ENCODE measurements at regions not wholly inside any gene's neighbourhood (a gene's known extent, or its start where the extent isn't known, plus 50 kb on each side); places are given as distances from the start of the nearest gene placed in this dataset.

- no peak for DNase-seq (ENCODE audit: low spot score)
Observed at GRCh38 chr11:128085276-128085675, 502.1 kb downstream of the ETS1 start.

DNA sequence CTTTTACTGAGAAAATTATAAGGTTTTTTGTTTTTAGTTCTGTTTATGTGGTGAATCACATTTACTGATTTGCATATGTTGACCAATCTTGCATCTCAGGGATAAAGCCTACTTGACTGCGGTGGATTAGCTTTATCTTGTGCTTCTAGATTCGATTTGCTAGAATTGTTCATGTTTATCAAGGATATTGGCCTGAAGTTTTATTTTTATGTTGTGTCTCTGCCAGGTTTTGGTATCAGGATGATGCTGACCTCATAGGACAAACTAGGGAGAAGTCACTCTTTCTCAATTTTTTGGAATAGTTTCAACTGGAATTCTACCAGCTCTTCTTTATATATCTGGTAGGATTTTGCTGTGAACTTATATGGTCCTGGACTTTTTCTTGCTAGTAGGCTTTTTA, 504.8 kb downstream of the ETS1 start:
- no peak for DNase-seq (ENCODE audit: low spot score)

DNA sequence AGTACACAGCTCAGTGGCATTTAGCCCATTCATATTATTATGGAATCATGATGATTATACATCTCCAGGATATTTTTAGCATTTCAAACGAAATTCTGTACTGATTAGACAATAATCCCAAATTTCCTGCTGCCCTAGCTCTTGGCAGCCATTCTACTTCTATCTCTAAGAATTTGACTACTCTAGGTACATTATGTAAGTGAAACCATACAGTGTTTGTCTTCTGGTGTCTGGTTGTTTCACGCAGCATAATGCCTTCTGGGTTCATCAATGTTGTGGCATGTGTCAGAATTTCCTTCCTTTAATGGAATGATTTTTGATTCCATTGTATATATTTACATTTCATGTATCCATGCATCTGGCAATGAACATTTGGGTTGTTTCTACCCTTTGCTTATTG, 517.7 kb downstream of the ETS1 start:
- DNase-seq (ENCODE audit: low spot score): no peak

GRCh38 chr11:128067780-128068179, 519.6 kb downstream of the ETS1 start:
- no peak for DNase-seq (ENCODE audit: low spot score)

- DNase-seq (ENCODE audit: low spot score): no peak
Observed at GRCh38 chr11:128066399-128066798, 521.0 kb downstream of the ETS1 start.

DNA sequence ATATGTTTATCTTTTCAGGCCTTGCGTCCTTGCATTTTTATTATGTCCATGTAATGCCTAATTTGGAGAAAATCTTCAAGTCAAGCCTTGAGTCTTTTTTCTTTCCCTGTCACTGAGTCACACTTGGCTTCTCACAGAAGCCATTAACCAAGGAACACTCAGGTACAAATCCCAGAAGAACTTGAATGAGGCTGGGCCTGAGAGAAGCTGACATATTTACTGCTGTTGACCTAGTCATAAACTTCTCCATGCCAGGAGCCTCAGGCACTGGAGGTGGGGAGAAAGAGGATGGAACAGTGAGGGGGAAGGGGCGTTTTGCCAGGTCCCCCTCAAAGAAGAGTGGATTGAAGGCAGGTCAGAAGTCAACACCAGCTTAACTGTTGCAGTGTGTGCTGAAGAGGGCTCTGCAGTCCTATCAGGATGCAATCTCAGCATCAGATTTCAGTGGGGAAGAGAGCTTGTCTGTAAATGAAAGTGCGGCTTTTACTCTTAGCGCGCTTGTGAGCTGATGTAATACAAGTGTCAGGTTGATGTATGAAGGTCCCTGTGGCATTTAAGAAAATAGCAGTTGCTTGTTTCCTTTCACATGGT, 526.0 kb downstream of the ETS1 start:
- DNase-seq (ENCODE audit: low spot score): no peak

DNA sequence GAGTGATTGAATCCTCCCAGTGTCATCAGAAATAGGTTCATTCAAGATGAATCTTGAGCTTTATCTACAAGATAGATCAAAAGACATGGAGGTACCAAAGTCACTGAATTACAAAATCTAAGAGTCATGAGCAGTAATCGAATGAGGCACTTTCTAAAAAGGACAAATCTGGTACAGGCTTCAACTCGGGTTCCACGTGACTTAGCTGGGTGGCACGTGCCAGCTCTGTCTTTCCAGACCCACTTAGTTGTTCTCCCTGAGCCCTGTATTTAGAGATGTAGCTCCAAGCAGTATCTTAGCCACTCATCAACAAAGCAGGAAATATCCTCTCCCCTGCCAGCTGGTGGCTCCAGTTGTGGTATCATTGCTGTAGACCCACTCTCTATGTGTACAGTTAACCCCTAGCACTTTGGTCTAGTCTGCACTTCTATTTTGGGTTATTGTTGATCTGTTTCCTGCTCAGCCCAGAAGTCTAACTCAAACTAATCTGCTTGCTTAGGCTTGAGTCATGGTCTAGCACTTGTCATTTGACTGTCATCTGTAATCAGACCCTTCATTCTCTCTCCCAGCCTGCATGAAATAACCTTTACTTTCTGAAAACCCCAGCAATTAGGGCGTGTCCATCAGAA, 528.7 kb downstream of the ETS1 start:
- no peak for DNase-seq (ENCODE audit: low spot score)

- no peak for DNase-seq (ENCODE audit: low spot score)
Observed at GRCh38 chr11:128057786-128058395, 529.5 kb downstream of the ETS1 start.

DNA sequence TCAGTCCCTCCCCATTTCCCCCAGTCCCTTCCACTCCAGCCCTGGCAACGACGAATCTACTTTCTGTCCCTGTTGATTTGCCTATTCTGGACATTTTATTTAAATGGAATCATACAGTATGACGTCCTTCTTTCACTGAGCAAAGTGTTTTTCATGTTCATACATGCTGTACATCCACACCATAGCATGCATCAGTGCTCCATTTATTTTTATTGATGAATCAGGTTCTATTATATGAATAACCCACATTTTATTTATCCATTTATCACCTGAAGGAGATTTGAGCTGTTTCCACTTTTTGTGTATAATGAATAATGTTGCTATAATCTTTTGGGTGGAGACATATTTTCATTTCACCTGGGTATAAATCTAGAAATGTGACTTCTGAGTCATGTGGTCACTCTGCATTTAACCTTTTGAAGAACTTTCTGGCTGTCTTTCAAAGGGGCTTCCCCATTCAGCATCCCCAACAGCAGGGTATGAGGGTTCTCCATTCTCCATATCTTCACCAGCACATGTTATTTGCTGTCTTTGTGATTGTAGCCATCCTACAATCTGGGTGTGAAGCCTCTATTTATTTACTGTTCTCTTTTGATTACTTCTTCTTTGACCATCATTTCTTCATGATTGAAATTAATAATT, 531.7 kb downstream of the ETS1 start:
- DNase-seq (ENCODE audit: low spot score): no peak

DNA sequence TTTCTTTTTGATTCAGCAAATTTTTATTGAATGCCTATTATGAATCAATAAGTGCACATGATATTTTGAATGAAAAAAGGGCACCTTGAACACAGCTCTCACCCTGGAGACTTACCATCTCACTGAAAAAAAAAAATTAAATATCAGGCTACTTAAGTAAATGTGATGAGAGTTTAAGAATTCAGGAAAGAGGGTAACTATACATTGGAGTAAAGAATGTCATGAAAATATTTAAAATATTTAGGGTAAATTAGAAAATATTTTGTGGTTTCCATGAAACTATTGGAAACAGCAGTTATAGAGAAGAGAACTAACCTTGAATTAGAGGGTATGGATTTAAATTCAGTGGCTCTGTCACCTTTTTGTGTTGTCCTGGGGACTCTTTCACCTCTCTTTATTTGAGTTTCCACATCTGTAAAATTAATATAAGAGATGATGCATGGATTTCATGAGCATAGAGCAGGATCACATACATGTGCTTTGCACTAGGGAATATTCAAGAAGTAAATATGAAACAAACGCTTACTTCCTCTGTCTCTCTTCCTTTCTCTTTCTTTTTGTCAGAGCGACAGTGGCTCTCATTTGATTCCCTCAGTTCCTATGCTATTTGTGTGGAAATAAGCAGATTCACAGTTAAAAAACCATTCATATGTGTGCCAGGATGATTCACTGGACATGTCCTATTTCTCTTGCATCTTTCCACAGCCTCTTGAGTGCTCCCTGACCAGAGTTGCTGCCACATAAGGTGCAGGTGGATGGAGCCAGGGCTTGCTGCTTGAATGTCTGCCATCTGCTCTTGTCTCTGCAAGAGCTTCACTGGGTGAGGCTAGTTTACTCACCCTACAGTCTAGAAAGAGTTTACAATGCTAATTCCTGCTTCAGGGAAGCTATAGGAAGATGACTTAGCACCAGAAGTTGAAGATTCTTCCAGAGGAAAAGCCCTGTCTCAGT, 533.1 kb downstream of the ETS1 start:
- no peak for DNase-seq (ENCODE audit: low spot score)

GRCh38 chr11:128052912-128053641, 534.3 kb downstream of the ETS1 start:
- DNase-seq (ENCODE audit: low spot score): no peak

DNA sequence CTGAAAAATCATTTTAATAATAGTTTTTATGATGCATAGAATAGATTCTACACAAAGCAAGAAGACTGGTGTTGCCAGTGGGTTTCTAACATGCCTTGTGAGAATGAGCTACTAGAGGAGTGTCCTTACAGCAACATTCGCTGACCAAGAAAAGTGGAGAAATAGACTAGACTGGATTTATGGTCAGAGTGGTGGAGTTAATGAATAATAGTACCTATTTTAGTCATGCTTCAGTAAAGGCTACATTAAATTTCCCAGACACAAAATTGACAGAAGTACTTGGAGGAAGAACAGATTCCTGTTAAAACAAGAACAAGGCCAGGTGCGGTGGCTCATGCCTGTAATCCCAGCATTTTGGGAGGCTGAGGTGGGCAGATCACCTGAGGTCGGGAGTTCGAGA, 539.2 kb downstream of the ETS1 start:
- no peak for DNase-seq (ENCODE audit: low spot score)

GRCh38 chr11:128047026-128047425, 540.3 kb downstream of the ETS1 start:
- DNase-seq (ENCODE audit: low spot score): no peak

DNA sequence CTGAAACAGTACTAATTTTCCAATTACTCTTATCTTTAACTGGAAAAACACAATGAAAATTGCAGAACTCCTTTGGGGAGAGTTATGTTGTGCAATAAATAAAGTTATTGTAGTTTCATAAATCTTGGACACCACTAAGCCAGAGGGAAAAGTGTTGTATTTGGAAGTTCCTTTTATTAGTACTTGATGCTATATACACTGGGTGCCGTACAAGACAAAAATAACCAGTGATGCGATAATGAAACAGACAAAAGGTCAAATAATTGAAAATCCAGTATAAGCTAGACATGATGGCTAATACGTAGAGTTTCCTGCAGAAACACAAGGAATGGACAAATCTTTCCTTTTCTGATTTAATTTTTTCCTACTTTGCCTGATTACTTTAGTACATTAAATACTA, 541.1 kb downstream of the ETS1 start:
- no peak for DNase-seq (ENCODE audit: low spot score)

GRCh38 chr11:128045094-128045725, 542.1 kb downstream of the ETS1 start:
- no peak for DNase-seq (ENCODE audit: low spot score)

DNA sequence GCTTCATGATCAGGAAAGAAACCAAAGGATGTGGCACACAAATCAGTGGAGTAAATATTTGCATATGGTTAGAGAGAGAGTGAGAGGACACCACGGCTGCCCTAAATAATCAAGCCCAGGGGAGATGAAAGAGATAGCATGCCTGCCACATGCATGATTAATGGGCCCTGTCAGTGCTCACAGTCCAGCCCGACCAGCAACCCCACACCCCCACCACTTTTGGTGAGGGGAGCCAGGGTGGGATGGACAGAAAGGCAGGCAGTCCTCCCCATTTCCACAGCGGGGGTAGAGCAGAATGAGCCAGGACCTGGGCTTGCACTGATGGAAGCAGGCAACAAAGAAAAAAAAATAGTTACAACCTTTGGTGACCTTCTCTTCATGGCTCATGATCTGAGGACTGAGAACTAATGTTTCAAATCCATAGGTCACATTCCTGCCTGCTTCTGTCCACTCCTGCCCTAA, 545.0 kb downstream of the ETS1 start:
- DNase-seq (ENCODE audit: low spot score): no peak

DNA sequence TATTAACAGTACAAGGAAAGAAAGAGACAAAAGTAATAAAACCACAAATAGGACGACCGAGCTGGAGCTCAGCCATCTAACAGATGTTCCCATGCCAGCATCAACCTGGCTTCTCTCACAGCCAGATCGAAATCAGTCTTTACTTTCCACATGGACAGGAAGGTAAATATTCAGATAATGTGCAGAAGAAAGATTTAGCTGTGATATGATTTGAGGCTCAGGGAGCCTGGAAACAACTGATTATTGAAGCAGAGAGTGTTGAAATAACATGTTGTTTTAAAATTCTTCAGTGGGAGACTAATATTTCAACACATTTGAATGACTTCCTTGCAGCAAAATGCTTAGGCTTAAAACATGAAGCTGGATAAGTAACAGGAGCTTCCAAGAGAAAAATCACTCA, 546.8 kb downstream of the ETS1 start:
- DNase-seq (ENCODE audit: low spot score): no peak

DNA sequence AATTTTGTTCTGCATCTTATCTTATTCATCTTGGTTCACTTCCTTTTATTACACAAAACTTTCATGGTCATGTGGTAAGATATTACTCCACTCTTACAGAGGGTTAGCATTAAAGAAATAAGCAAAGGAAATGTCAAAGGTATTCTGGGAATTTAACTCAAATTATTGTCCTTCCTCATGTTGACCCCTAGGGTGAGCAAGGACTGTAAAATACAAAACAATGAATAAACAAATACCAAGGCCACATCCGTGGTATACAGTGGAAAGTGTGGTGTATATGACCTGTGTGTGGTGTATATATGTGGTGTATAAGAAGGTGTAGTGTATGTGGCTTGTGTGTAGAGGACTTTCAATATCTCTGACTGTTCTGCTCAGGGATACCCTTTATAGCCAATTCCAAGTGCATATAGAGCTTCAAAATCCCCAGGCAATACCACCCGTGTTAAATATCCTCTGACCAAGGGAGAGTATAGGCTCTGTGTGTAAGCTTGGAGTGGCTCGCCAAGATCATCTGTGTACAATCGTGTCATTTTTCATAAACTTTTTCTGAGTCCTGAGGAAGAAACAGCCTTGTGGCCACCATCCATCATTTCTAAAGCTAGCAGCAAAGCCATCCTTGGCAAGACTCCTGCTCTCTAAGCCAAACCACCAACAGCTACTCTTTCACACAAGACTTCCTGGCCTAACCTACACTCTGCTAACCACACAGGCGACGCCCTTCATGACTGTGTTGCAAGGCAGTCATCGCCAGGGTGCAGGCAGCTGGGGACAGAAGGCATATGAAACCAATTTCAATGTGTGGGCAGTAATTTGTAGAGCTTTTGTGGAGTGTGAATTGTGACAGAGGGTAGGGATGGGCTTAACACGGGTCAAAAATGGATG, 548.0 kb downstream of the ETS1 start:
- no peak for DNase-seq (ENCODE audit: low spot score)

- no peak for DNase-seq (ENCODE audit: low spot score)
Observed at GRCh38 chr11:128036556-128037093, 550.7 kb downstream of the ETS1 start.

DNA sequence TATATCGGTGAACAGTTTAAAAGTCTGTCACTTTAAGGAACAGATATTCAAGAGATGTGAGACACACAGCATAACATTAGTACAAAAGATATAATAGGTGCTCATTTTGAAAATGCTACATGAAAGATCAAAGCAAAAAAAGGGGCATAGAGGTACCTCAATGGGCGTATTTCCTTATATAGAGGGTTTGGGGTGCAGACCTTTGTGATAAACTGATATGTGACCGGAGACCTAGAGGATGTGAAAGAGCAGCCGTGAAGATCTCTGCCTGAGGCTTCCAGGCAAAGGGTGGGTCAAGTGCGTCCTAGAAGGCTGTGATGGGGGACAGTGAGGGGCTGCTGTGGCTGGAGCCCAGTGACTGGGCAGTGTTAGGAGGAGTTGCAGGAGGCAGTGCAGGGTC, 551.4 kb downstream of the ETS1 start:
- no peak for DNase-seq (ENCODE audit: low spot score)
